Stimulated activated CD4-positive, alpha-beta T cell treated with anti-CD3 and anti-CD28 coated beads, Interleukin-1b, Interleukin-23, amount 100 ng/mL, for 24 hours (primary cell): ENCODE measurements at regions not wholly inside any gene's neighbourhood (a gene's known extent, or its start where the extent isn't known, plus 50 kb on each side); places are given as distances from the start of the nearest gene placed in this dataset.

ENCODE experiments used
- DNase-seq, 4 experiments: peaks; one replicate each; pipeline ENCODE4 v3.0.0-alpha.2; 2020; ENCODE audit warnings: low read depth in 4 of 4, low spot score in 1 of 4

- no peak for DNase-seq
Measured at GRCh38 chr11:62073061-62073460, 50.8 kb upstream of the INCENP start.

GRCh38 chr11:62071408-62071807 is 52.4 kb upstream of the INCENP start:
- no peak for DNase-seq

GRCh38 chr11:62069986-62070919 is 53.6 kb upstream of the INCENP start:
- DNase-seq: no peak

GRCh38 chr11:62069374-62069773 is 54.4 kb upstream of the INCENP start:
- DNase-seq: no peak

GRCh38 chr11:62068730-62069129 is 55.1 kb upstream of the INCENP start:
- no peak for DNase-seq

GRCh38 chr11:62067741-62068140 is 56.1 kb upstream of the INCENP start:
- no peak for DNase-seq

- DNase-seq: no peak
Measured at GRCh38 chr11:62064221-62064620, 59.6 kb upstream of the INCENP start.

- no peak for DNase-seq
Measured at GRCh38 chr11:62062223-62062861, 61.5 kb upstream of the INCENP start.

- no peak for DNase-seq
Measured at GRCh38 chr11:62061356-62062222, 62.2 kb upstream of the INCENP start.

- no peak for DNase-seq
Measured at GRCh38 chr11:62057069-62057468, 66.7 kb upstream of the INCENP start.

- DNase-seq: no peak
Measured at GRCh38 chr11:62055970-62056369, 67.8 kb upstream of the INCENP start.

- no peak for DNase-seq
Measured at GRCh38 chr11:62054484-62055121, 69.2 kb upstream of the INCENP start.

GRCh38 chr11:62054081-62054480 is 69.7 kb upstream of the INCENP start:
- no peak for DNase-seq

- DNase-seq: no peak
Measured at GRCh38 chr11:62050716-62051115, 73.1 kb upstream of the INCENP start.

GRCh38 chr11:62048100-62048499 is 75.7 kb upstream of the INCENP start:
- DNase-seq: no peak

GRCh38 chr11:62046568-62047100 is 77.2 kb upstream of the INCENP start:
- DNase-seq: no peak

- no peak for DNase-seq
Measured at GRCh38 chr11:62044639-62045121, 77.2 kb upstream of the FTH1 start.

- DNase-seq: no peak
Measured at GRCh38 chr11:62035293-62035692, 67.9 kb upstream of the FTH1 start.

- DNase-seq: no peak
Measured at GRCh38 chr11:62034036-62034338, 66.6 kb upstream of the FTH1 start.

GRCh38 chr11:62033191-62034035 is 66.0 kb upstream of the FTH1 start:
- no peak for DNase-seq
